NT2/D1 (cell line): ENCODE measurements at regions not wholly inside any gene's neighbourhood (a gene's known extent, or its start where the extent isn't known, plus 50 kb on each side); places are given as distances from the start of the nearest gene placed in this dataset.

Experiments
- SUZ12 ChIP-seq: IDR thresholded peaks from 2 replicates; pipeline ENCODE4 v1.6.1; 2011; ENCODE audit not compliant: insufficient read length, insufficient read depth; ENCODE audit errors: extremely low read depth
- YY1 ChIP-seq: IDR thresholded peaks from 2 replicates; pipeline ENCODE4 v1.6.1; 2011; ENCODE audit not compliant: insufficient read length, insufficient read depth
- ZNF274 ChIP-seq: IDR thresholded peaks from 2 replicates; pipeline ENCODE4 v1.6.1; 2011; ENCODE audit warnings: mild to moderate bottlenecking, low read depth, low read length

GRCh38 chr5:115377468-115378217, 81.2 kb upstream of the CCDC112 start:
- TF ChIP-seq ZNF274 (no peak), YY1 (no peak), SUZ12 (no peak)
